Activated B cell treated with CpG ODN at 0.5 μM for 24 hours (primary cell): ENCODE measurements at regions not wholly inside any gene's neighbourhood (a gene's known extent, or its start where the extent isn't known, plus 50 kb on each side); places are given as distances from the start of the nearest gene placed in this dataset.

ENCODE experiments used
- ATAC-seq: fragments of 200-7000 bp; cut with Tn5 transposase; one replicate; pipeline ENCODE4 v1.10.0; 2021; ENCODE audit warnings: low read depth, mild to moderate bottlenecking, moderate library complexity
- CTCF ChIA-PET: fragments of 350-600 bp; sonication (Branson Sonifier 250); formaldehyde crosslinking; loops from one replicate; lab custom pipeline; 2021; ENCODE audit warnings: antibody characterized with exemption; lab: Charles Lee
- POLR2A ChIA-PET: fragments of 350-600 bp; sonication (Branson Sonifier 250); formaldehyde crosslinking; loops from one replicate; lab custom pipeline; 2021; ENCODE audit warnings: antibody characterized with exemption; lab: Charles Lee
- DNase-seq: peaks from one replicate; pipeline ENCODE4 v3.0.0; 2022
- H3K27ac Mint-ChIP-seq: one replicate; pipeline ENCODE4 v1.8.0; 2020; ENCODE audit warnings: mixed read lengths
- H3K27me3 Mint-ChIP-seq: one replicate; pipeline ENCODE4 v1.8.0; 2021; ENCODE audit warnings: mixed read lengths
- H3K36me3 Mint-ChIP-seq: one replicate; pipeline ENCODE4 v1.8.0; 2021; ENCODE audit warnings: low read depth, mixed read lengths
- H3K4me1 Mint-ChIP-seq: one replicate; pipeline ENCODE4 v1.8.0; 2021; ENCODE audit warnings: mixed read lengths
- H3K4me3 Mint-ChIP-seq: one replicate; pipeline ENCODE4 v1.8.0; 2020; ENCODE audit warnings: mild to moderate bottlenecking, mixed read lengths
- H3K9me3 Mint-ChIP-seq: one replicate; pipeline ENCODE4 v1.8.0; 2020; ENCODE audit warnings: mixed read lengths
- CTCF ChIP-seq: fragments of 200-600 bp; IDR thresholded peaks from one replicate; pipeline ENCODE4 v1.8.0; 2022; ENCODE audit warnings: antibody characterized with exemption, mild to moderate bottlenecking
- intact Hi-C: fragments of 100-400 bp; cut with micrococcal nuclease; formaldehyde crosslinking; loops from one replicate; pipeline ENCODE4 v1.15.1; 2024

DNA sequence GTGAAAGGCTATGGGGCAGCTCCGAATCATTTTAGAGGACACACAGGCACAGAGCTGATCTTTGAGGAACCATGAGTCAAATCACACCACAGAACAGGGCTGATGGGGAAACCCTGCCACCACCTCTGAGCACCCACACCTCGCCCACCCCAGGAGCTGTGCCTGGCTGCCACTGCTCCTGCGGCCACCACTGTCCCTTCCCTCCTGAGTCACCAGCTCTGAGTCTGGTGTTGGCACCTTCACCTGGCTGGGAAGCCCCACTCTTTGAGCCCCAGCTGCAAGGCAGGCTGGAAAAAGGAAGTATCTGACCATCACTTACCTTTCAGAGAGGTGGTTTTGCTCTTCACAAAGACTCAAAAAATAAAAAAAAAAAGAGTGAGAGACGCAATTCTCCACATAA lies 63.6 kb upstream of the MEF2A start:
- no peaks in the 10 kb centered on the region for H3K27me3 Mint-ChIP-seq
- ChIA-PET POLR2A (interaction anchor here (0.6 to 7.9 kb wide), 20 partner anchors 9 to 251 kb away, joined by 3 to 191 read pairs (median 4); partner anchors contain the start of genes LRRC28 and MEF2A), CTCF (interaction anchor here (0.9 to 4.4 kb wide), 7 partner anchors 8 to 202 kb away, joined by 3 to 36 read pairs (median 4); partner anchors contain the start of gene MEF2A)
- intact Hi-C loops = loop anchor here (1.0 to 10.0 kb wide), 6 partner anchors 10 to 1423 kb away; no protein-coding TSS in a partner anchor
- no peaks in the 10 kb centered on the region for H3K9me3 Mint-ChIP-seq
- H3K4me1 Mint-ChIP-seq = peaks cover 76% of the 10 kb centered on the region
- TF ChIP-seq CTCF = no peak
- DNase-seq (peak; percentile 66), ATAC-seq (peak; percentile 76)
- H3K27ac Mint-ChIP-seq = peak overlapping the region; percentile 92
- no peaks in the 10 kb centered on the region for H3K36me3 Mint-ChIP-seq
- peak overlapping the region; percentile 66 for H3K4me3 Mint-ChIP-seq

GRCh38 chr15:99502661-99503060 lies 63.1 kb upstream of the MEF2A start:
- intact Hi-C loops = loop anchor here (1.0 to 10.0 kb wide), 6 partner anchors 10 to 1422 kb away; no protein-coding TSS in a partner anchor
- H3K4me1 Mint-ChIP-seq = peaks cover 78% of the 10 kb centered on the region
- no peaks in the 10 kb centered on the region for H3K36me3 Mint-ChIP-seq
- no peak for TF ChIP-seq CTCF
- no peaks in the 10 kb centered on the region for H3K9me3 Mint-ChIP-seq
- ChIA-PET CTCF (interaction anchor here (0.9 to 4.4 kb wide), 9 partner anchors 9 to 201 kb away, joined by 3 to 36 read pairs (median 4); partner anchors contain the start of gene MEF2A), POLR2A (interaction anchor here (0.8 to 7.9 kb wide), 17 partner anchors 9 to 251 kb away, joined by 3 to 191 read pairs (median 5); partner anchors contain the start of genes LRRC28 and MEF2A)
- ATAC-seq (no peak), DNase-seq (no peak)
- H3K27ac Mint-ChIP-seq = peak overlapping the region; percentile 92
- H3K27me3 Mint-ChIP-seq = no peaks in the 10 kb centered on the region
- peak overlapping the region; percentile 66 for H3K4me3 Mint-ChIP-seq

- no peaks in the 10 kb centered on the region for H3K9me3 Mint-ChIP-seq
- intact Hi-C loops = loop anchor here (2.0 to 10.0 kb wide), 5 partner anchors 17 to 1421 kb away; no protein-coding TSS in a partner anchor
- no peaks in the 10 kb centered on the region for H3K36me3 Mint-ChIP-seq
- ATAC-seq = no peak
- H3K4me1 Mint-ChIP-seq = peaks cover 84% of the 10 kb centered on the region
- no peak for DNase-seq
- peak overlapping the region; percentile 92 for H3K27ac Mint-ChIP-seq
- no peaks in the 10 kb centered on the region for H3K27me3 Mint-ChIP-seq
- TF ChIP-seq CTCF = no peak
- ChIA-PET CTCF (interaction anchor here (1.0 to 4.4 kb wide), 7 partner anchors 8 to 200 kb away, joined by 3 to 36 read pairs (median 5); partner anchors contain the start of gene MEF2A), POLR2A (interaction anchor here (1.3 to 7.9 kb wide), 10 partner anchors 10 to 201 kb away, joined by 5 to 191 read pairs (median 10); partner anchors contain the start of gene MEF2A)
- no peak overlapping the region for H3K4me3 Mint-ChIP-seq
These were observed 62.4 kb upstream of the MEF2A start for GRCh38 chr15:99503411-99503810.

GRCh38 chr15:99504071-99504822 lies 61.5 kb upstream of the MEF2A start:
- ChIA-PET CTCF (interaction anchor here (1.0 to 4.4 kb wide), 7 partner anchors 7 to 200 kb away, joined by 3 to 36 read pairs (median 3); no protein-coding TSS in a partner anchor), POLR2A (interaction anchor here (0.7 to 7.9 kb wide), 12 partner anchors 9 to 200 kb away, joined by 3 to 191 read pairs (median 8); partner anchors contain the start of gene MEF2A)
- intact Hi-C loops = loop anchor here (1.0 to 10.0 kb wide), 6 partner anchors 27 to 1421 kb away; partner anchors contain the start of gene MEF2A
- peak overlapping the region; percentile 92 for H3K27ac Mint-ChIP-seq
- peak overlapping the region; percentile 59 for H3K4me3 Mint-ChIP-seq
- H3K27me3 Mint-ChIP-seq = no peaks in the 10 kb centered on the region
- H3K4me1 Mint-ChIP-seq = peaks cover 91% of the 10 kb centered on the region
- H3K36me3 Mint-ChIP-seq = no peaks in the 10 kb centered on the region
- peak; percentile 56 for ATAC-seq
- no peak for DNase-seq
- H3K9me3 Mint-ChIP-seq = no peaks in the 10 kb centered on the region
- no peak for TF ChIP-seq CTCF
